Loucy (cell line): ENCODE measurements at regions not wholly inside any gene's neighbourhood (a gene's known extent, or its start where the extent isn't known, plus 50 kb on each side); places are given as distances from the start of the nearest gene placed in this dataset.

Experiments used
- H2AFZ ChIP-seq: fragments of 200-600 bp; sonication (generic); 2 replicates; pipeline ENCODE4 v1.6.0; 2016; ENCODE audit warnings: antibody characterized with exemption, mild to moderate bottlenecking, low read length, moderate library complexity
- H3F3A ChIP-seq: fragments of 200-600 bp; 2 replicates; pipeline ENCODE4 v1.6.0; 2016; ENCODE audit warnings: antibody characterized with exemption, low read depth, mild to moderate bottlenecking
- H3K27me3 ChIP-seq: fragments of 200-600 bp; sonication (generic); 2 replicates; pipeline ENCODE4 v1.6.1; 2014; ENCODE audit warnings: low read length, mild to moderate bottlenecking; ENCODE audit not compliant: insufficient read depth, poor library complexity, severe bottlenecking
- H3K36me3 ChIP-seq: fragments of 200-600 bp; sonication (generic); 2 replicates; pipeline ENCODE4 v1.6.1; 2016; ENCODE audit warnings: low read length; ENCODE audit not compliant: insufficient read depth
- H3K4me1 ChIP-seq: fragments of 200-600 bp; sonication (generic); 2 replicates; pipeline ENCODE4 v1.5.1; 2014; ENCODE audit warnings: low read length, mild to moderate bottlenecking; ENCODE audit not compliant: insufficient read depth, poor library complexity, severe bottlenecking
- H3K4me2 ChIP-seq: fragments of 200-600 bp; sonication (generic); 2 replicates; pipeline ENCODE4 v1.6.0; 2014; ENCODE audit warnings: antibody characterized with exemption, low read length, low read depth, mild to moderate bottlenecking; ENCODE audit not compliant: poor library complexity, severe bottlenecking
- H3K4me3 ChIP-seq: fragments of 200-600 bp; sonication (generic); 2 replicates; pipeline ENCODE4 v1.5.1; 2014; ENCODE audit warnings: low read length, mild to moderate bottlenecking, mixed read lengths; ENCODE audit not compliant: poor library complexity, severe bottlenecking
- H3K79me2 ChIP-seq: fragments of 200-600 bp; sonication (generic); 2 replicates; pipeline ENCODE4 v1.6.1; 2014; ENCODE audit warnings: low read length; ENCODE audit not compliant: insufficient read depth
- H3K9ac ChIP-seq: fragments of 200-600 bp; sonication (generic); 2 replicates; pipeline ENCODE4 v1.6.0; 2014; ENCODE audit warnings: mild to moderate bottlenecking, low read depth, low read length, moderate library complexity; ENCODE audit not compliant: poor library complexity, severe bottlenecking
- H3K9me2 ChIP-seq: fragments of 200-600 bp; sonication (generic); replicated peaks from 2 replicates; pipeline ENCODE4 v1.6.1; 2016; ENCODE audit warnings: low read depth, low read length, mixed read lengths
- H3K9me3 ChIP-seq: fragments of 200-600 bp; sonication (generic); 2 replicates; pipeline ENCODE4 v1.6.1; 2014; ENCODE audit warnings: mild to moderate bottlenecking, antibody characterized with exemption, low read length, low read depth; ENCODE audit not compliant: insufficient read depth
- H4K20me1 ChIP-seq: fragments of 200-600 bp; sonication (generic); 2 replicates; pipeline ENCODE4 v1.6.0; 2014; ENCODE audit warnings: antibody characterized with exemption, low read length, mild to moderate bottlenecking; ENCODE audit not compliant: insufficient read depth, poor library complexity, severe bottlenecking
- EZH2phosphoT487 ChIP-seq: fragments of 200-600 bp; IDR thresholded peaks from 2 replicates; pipeline ENCODE4 v1.6.1; 2018; ENCODE audit warnings: antibody characterized with exemption, mild to moderate bottlenecking, moderate library complexity, borderline replicate concordance
- TF ChIP-seq, protein P1 (sequence below): fragments of 200-600 bp; sonication (generic); conservative IDR thresholded peaks from 2 replicates; pipeline ENCODE4 v1.5.1; 2014; ENCODE audit warnings: mild to moderate bottlenecking, antibody characterized with exemption, low read length

DNA sequence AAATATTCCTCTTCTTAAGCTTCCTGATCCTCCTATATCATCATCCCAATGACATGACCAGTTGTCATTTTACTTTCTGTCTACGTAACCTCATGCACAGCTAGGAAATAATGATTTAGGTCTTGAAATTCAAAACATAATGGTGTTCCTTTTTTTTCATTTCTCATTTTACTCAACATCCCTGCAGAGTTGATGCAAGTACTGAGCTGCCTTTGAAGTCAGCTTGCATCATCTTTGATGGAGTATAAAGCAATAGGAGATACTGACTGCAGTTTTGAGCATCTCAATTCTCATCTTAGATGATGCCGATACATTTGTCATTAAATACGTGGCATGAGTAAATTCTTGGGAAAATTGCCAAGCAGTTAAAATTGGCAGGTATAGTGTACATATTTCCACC lies 346.1 kb downstream of the ZIC1 start:
- H3K9ac ChIP-seq, result no peak overlapping the region

DNA sequence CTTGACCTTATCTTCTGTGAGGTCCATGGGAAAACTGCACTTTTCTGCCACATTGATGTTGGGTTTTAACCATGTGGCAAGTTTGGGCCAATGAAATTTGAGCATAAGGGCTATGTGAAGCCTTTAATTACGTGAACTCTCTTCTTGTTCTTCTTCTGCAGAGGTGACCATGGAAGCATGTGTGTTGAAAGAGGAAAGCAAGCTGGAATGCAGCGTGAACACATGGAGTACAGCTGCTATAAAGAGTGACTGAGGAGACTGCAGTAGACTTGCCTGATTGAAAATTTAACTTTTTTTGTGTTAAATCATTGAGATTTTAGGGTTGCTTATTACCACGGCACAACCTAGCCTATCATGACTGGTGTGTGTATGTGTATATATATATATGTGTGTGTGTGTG lies 347.3 kb downstream of the ZIC1 start:
- H3K27me3 ChIP-seq, result no peaks in the 10 kb centered on the region
- no peaks in the 10 kb centered on the region for H3K79me2 ChIP-seq
- no peaks in the 10 kb centered on the region for H3F3A ChIP-seq
- no peaks in the 10 kb centered on the region for H3K9me3 ChIP-seq
- no peaks in the 10 kb centered on the region for H3K9me2 ChIP-seq
- H3K36me3 ChIP-seq, result no peaks in the 10 kb centered on the region
- no peak overlapping the region for H3K9ac ChIP-seq
- TF ChIP-seq, protein P1, sequence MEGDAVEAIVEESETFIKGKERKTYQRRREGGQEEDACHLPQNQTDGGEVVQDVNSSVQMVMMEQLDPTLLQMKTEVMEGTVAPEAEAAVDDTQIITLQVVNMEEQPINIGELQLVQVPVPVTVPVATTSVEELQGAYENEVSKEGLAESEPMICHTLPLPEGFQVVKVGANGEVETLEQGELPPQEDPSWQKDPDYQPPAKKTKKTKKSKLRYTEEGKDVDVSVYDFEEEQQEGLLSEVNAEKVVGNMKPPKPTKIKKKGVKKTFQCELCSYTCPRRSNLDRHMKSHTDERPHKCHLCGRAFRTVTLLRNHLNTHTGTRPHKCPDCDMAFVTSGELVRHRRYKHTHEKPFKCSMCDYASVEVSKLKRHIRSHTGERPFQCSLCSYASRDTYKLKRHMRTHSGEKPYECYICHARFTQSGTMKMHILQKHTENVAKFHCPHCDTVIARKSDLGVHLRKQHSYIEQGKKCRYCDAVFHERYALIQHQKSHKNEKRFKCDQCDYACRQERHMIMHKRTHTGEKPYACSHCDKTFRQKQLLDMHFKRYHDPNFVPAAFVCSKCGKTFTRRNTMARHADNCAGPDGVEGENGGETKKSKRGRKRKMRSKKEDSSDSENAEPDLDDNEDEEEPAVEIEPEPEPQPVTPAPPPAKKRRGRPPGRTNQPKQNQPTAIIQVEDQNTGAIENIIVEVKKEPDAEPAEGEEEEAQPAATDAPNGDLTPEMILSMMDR, result no peak
- no peak for TF ChIP-seq EZH2phosphoT487
- no peak overlapping the region for H3K4me3 ChIP-seq
- H3K4me1 ChIP-seq, result no peaks in the 10 kb centered on the region
- H4K20me1 ChIP-seq, result no peaks in the 10 kb centered on the region
- H2AFZ ChIP-seq, result no peak overlapping the region
- H3K4me2 ChIP-seq, result no peak overlapping the region

More for the DNA sequence above, 346.1 kb downstream of the ZIC1 start:
- no peaks in the 10 kb centered on the region for H3K9me3 ChIP-seq
- H2AFZ ChIP-seq, result no peak overlapping the region
- H3K4me2 ChIP-seq, result no peak overlapping the region
- no peaks in the 10 kb centered on the region for H3K79me2 ChIP-seq
- TF ChIP-seq EZH2phosphoT487, result no peak
- TF ChIP-seq, protein P1, result no peak
- no peaks in the 10 kb centered on the region for H4K20me1 ChIP-seq
- H3K9me2 ChIP-seq, result no peaks in the 10 kb centered on the region
- H3K27me3 ChIP-seq, result no peaks in the 10 kb centered on the region
- H3F3A ChIP-seq, result no peaks in the 10 kb centered on the region
- H3K4me1 ChIP-seq, result no peaks in the 10 kb centered on the region
- no peak overlapping the region for H3K4me3 ChIP-seq
- H3K36me3 ChIP-seq, result no peaks in the 10 kb centered on the region

DNA sequence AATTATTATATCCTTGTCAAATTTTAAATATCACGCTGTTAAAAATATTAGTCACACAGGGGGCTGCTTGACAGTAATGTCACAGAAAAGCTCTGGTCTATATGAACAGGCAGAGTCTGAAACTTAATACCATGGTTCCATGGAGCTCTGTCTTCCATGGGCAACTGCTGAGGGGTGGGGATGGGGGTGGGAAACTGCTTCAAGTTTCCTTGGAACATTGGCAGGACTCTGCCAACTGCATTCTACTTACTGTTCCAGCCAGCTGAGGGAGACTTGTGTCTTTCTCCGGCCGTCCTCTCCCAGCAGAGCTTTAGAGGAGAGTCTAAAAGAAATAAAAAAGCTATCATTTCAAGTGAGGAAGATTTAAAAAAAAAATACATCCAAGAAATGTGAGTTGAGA lies 348.7 kb downstream of the ZIC1 start:
- no peaks in the 10 kb centered on the region for H3F3A ChIP-seq
- no peaks in the 10 kb centered on the region for H3K27me3 ChIP-seq
- no peaks in the 10 kb centered on the region for H3K9me3 ChIP-seq
- H2AFZ ChIP-seq, result no peak overlapping the region
- no peaks in the 10 kb centered on the region for H3K4me1 ChIP-seq
- H4K20me1 ChIP-seq, result no peaks in the 10 kb centered on the region
- no peaks in the 10 kb centered on the region for H3K9me2 ChIP-seq
- H3K9ac ChIP-seq, result no peak overlapping the region
- TF ChIP-seq EZH2phosphoT487, result no peak
- TF ChIP-seq, protein P1, result no peak
- no peak overlapping the region for H3K4me2 ChIP-seq
- H3K4me3 ChIP-seq, result no peak overlapping the region
- no peaks in the 10 kb centered on the region for H3K36me3 ChIP-seq
- no peaks in the 10 kb centered on the region for H3K79me2 ChIP-seq
